ENCODE measurements at regions not wholly inside any gene's neighbourhood (a gene's known extent, or its start where the extent isn't known, plus 50 kb on each side); places are given as distances from the start of the nearest gene placed in this dataset.

DNA sequence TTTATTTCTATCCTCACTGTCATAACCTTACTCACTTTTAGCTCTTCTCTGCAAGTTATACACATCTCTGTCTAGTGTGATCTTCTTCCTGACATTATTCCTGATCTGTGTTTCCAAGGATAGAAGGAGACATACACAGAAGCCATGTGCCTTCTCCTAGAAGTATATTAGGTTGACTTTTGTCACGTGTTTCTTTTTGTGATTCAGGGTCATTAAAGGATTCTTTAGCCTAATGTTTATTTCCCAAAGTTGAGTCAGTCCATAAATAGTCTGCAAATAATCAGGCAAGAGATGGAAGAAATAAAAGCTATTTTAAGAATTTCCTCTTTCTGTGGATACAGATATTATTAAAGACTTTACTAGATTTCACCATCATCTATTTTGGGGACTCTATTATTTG, 214.1 kb upstream of the GOT2 start:
- Histone ChIP-seq H3F3A (ENCODE audit: low read length, unreplicated experiment) (no peaks in the 10 kb centered on the region), H2AFZ (ENCODE audit: low read length) (no peak overlapping the region), H3K79me2 (ENCODE audit: low read length) (no peaks in the 10 kb centered on the region), H3K27me3 (ENCODE audit: low read length) (0 out of 2 replicates have a peak, but pooled peaks cover 4% of the 10 kb centered on the region), H3K9me3 (ENCODE audit: low read length) (no peaks in the 10 kb centered on the region), H3K27ac (ENCODE audit: low read length) (no peak overlapping the region), H4K20me1 (ENCODE audit: low read length) (no peaks in the 10 kb centered on the region), H3K4me3 (ENCODE audit: low read length) (no peak overlapping the region), H3K9me2 (replicated peaks; ENCODE audit: low read length) (no peaks in the 10 kb centered on the region), H3K4me1 (ENCODE audit: insufficient read depth, low read length) (no peaks in the 10 kb centered on the region), H3K4me2 (ENCODE audit: low read length) (no peak overlapping the region), H3K36me3 (ENCODE audit: low read depth, low read length) (no peaks in the 10 kb centered on the region), H3K9ac (ENCODE audit: low read length) (no peak overlapping the region)
- TF ChIP-seq, protein P1, sequence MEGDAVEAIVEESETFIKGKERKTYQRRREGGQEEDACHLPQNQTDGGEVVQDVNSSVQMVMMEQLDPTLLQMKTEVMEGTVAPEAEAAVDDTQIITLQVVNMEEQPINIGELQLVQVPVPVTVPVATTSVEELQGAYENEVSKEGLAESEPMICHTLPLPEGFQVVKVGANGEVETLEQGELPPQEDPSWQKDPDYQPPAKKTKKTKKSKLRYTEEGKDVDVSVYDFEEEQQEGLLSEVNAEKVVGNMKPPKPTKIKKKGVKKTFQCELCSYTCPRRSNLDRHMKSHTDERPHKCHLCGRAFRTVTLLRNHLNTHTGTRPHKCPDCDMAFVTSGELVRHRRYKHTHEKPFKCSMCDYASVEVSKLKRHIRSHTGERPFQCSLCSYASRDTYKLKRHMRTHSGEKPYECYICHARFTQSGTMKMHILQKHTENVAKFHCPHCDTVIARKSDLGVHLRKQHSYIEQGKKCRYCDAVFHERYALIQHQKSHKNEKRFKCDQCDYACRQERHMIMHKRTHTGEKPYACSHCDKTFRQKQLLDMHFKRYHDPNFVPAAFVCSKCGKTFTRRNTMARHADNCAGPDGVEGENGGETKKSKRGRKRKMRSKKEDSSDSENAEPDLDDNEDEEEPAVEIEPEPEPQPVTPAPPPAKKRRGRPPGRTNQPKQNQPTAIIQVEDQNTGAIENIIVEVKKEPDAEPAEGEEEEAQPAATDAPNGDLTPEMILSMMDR (conservative IDR thresholded peaks at IDR 0.05; ENCODE audit: low read depth, low read length) = no peak
- no peak for TF ChIP-seq EZH2 (IDR thresholded peaks at IDR 0.05; ENCODE audit: low read length, unreplicated experiment)
- no peak for TF ChIP-seq EZH2phosphoT487 (IDR thresholded peaks at IDR 0.05; ENCODE audit: borderline replicate concordance, low read length)
- BruUV-seq (replicated peaks) = no TSS peak
- intact Hi-C loops (cut with micrococcal nuclease) = no loop called here
- CTCF ChIA-PET = no interaction called here
- POLR2A ChIA-PET (ENCODE audit: unreplicated experiment) = no interaction called here
- ATAC-seq (no peak), DNase-seq (no peak)

DNA sequence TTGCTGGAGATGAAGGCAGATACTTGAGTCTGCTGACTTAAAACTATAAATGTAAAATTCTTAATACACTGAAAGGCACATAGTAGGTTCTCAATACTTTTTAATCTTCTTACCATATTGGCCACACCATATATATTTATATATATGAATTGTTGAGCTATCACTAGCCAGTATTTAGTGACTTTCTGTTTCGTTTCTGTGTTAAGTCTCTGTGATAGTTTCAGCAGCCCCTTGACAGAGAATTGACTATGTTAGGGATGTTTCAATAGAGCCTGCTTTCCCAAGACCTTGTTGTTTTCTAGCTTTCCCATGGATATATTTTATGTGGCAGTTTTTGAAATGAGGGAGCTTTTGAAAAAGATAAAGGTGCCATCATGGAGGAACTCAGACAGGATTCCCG, 206.5 kb upstream of the GOT2 start:
- intact Hi-C loops (cut with micrococcal nuclease) = no loop called here
- Histone ChIP-seq H3K4me1 (ENCODE audit: insufficient read depth, low read length) (no peaks in the 10 kb centered on the region), H3K27ac (ENCODE audit: low read length) (no peak overlapping the region), H4K20me1 (ENCODE audit: low read length) (no peaks in the 10 kb centered on the region), H2AFZ (ENCODE audit: low read length) (no peak overlapping the region), H3K9me3 (ENCODE audit: low read length) (no peaks in the 10 kb centered on the region), H3K4me2 (ENCODE audit: low read length) (no peak overlapping the region), H3K4me3 (ENCODE audit: low read length) (no peak overlapping the region), H3F3A (ENCODE audit: low read length, unreplicated experiment) (no peaks in the 10 kb centered on the region), H3K79me2 (ENCODE audit: low read length) (no peaks in the 10 kb centered on the region), H3K36me3 (ENCODE audit: low read depth, low read length) (no peaks in the 10 kb centered on the region), H3K27me3 (ENCODE audit: low read length) (no peaks in the 10 kb centered on the region), H3K9ac (ENCODE audit: low read length) (no peak overlapping the region), H3K9me2 (replicated peaks; ENCODE audit: low read length) (no peaks in the 10 kb centered on the region)
- no peak for ATAC-seq
- no TSS peak for BruUV-seq (replicated peaks)
- no peak for TF ChIP-seq EZH2 (IDR thresholded peaks at IDR 0.05; ENCODE audit: low read length, unreplicated experiment)
- ChIA-PET CTCF (no interaction called here), POLR2A (ENCODE audit: unreplicated experiment) (no interaction called here)
- DNase-seq = no peak

GRCh38 chr16:58938811-58939210, 204.7 kb upstream of the GOT2 start:
- H3K9me3 ChIP-seq (ENCODE audit: low read length) = no peaks in the 10 kb centered on the region
- H3K4me1 ChIP-seq (ENCODE audit: insufficient read depth, low read length) = no peaks in the 10 kb centered on the region
- no peaks in the 10 kb centered on the region for H3K36me3 ChIP-seq (ENCODE audit: low read depth, low read length)
- ATAC-seq = no peak
- no TSS peak for BruUV-seq (replicated peaks)
- H3K4me2 ChIP-seq (ENCODE audit: low read length) = no peak overlapping the region
- H3K27ac ChIP-seq (ENCODE audit: low read length) = no peak overlapping the region
- TF ChIP-seq, protein P1 (conservative IDR thresholded peaks at IDR 0.05; ENCODE audit: low read depth, low read length) = no peak
- no peak for TF ChIP-seq EZH2 (IDR thresholded peaks at IDR 0.05; ENCODE audit: low read length, unreplicated experiment)
- TF ChIP-seq EZH2phosphoT487 (IDR thresholded peaks at IDR 0.05; ENCODE audit: borderline replicate concordance, low read length) = no peak
- H3K4me3 ChIP-seq (ENCODE audit: low read length) = no peak overlapping the region
- intact Hi-C loops (cut with micrococcal nuclease) = no loop called here
- no peak overlapping the region for H3K9ac ChIP-seq (ENCODE audit: low read length)
- ChIA-PET POLR2A (ENCODE audit: unreplicated experiment) (no interaction called here), CTCF (no interaction called here)
- no peaks in the 10 kb centered on the region for H3K27me3 ChIP-seq (ENCODE audit: low read length)
- no peak for DNase-seq
- H3K79me2 ChIP-seq (ENCODE audit: low read length) = no peaks in the 10 kb centered on the region
- H3F3A ChIP-seq (ENCODE audit: low read length, unreplicated experiment) = no peaks in the 10 kb centered on the region
- no peak overlapping the region for H2AFZ ChIP-seq (ENCODE audit: low read length)
- H4K20me1 ChIP-seq (ENCODE audit: low read length) = no peaks in the 10 kb centered on the region
- H3K9me2 ChIP-seq (replicated peaks; ENCODE audit: low read length) = no peaks in the 10 kb centered on the region

All from PC-3 (cell line).